Stimulated activated naive CD4-positive, alpha-beta T cell (primary cell): ENCODE measurements at regions not wholly inside any gene's neighbourhood (a gene's known extent, or its start where the extent isn't known, plus 50 kb on each side); places are given as distances from the start of the nearest gene placed in this dataset.
"Not testable (repeated sequence)": the region's sequence is repeated elsewhere in the genome, so short reads cannot be mapped to it uniquely, and the experiment has no call there.

Source experiments
- DNase-seq, 6 experiments: peaks; one replicate each; lab custom pipeline; 2025; lab: John Stamatoyannopoulos, UW

- DNase-seq = no peak
These were observed 100.4 kb upstream of the SATB2 start for GRCh38 chr2:199558156-199558555.

GRCh38 chr2:199556527-199557285, 99.0 kb upstream of the SATB2 start:
- no peak for DNase-seq

- no peak for DNase-seq
These were observed 96.3 kb upstream of the SATB2 start for GRCh38 chr2:199554026-199554425.

GRCh38 chr2:199552141-199552540, 94.4 kb upstream of the SATB2 start:
- DNase-seq = no peak

- no peak for DNase-seq
These were observed 86.0 kb upstream of the SATB2 start for GRCh38 chr2:199543606-199544172.

- DNase-seq = no peak
These were observed 77.9 kb upstream of the SATB2 start for GRCh38 chr2:199535445-199536177.

- DNase-seq = not testable (repeated sequence)
These were observed 76.1 kb upstream of the SATB2 start for GRCh38 chr2:199533873-199534272.

- DNase-seq = no peak
These were observed 69.3 kb upstream of the SATB2 start for GRCh38 chr2:199527071-199527470.

- no peak for DNase-seq
These were observed 67.2 kb upstream of the SATB2 start for GRCh38 chr2:199524689-199525574.

GRCh38 chr2:199509403-199509802, 51.7 kb upstream of the SATB2 start:
- DNase-seq = no peak
